NK-92 treated with Interleukin-12 subunit alpha and Interleukin-12 subunit beta, amount 100 ng/mL, for 24 hours (cell line): ENCODE measurements at regions not wholly inside any gene's neighbourhood (a gene's known extent, or its start where the extent isn't known, plus 50 kb on each side); places are given as distances from the start of the nearest gene placed in this dataset.

Experiments
- DNase-seq: peaks from one replicate; lab custom pipeline; 2025; lab: John Stamatoyannopoulos, UW

- DNase-seq, result no peak
These were observed 532.2 kb downstream of the MID1IP1 start for GRCh38 chrX:39333451-39333850.

DNA sequence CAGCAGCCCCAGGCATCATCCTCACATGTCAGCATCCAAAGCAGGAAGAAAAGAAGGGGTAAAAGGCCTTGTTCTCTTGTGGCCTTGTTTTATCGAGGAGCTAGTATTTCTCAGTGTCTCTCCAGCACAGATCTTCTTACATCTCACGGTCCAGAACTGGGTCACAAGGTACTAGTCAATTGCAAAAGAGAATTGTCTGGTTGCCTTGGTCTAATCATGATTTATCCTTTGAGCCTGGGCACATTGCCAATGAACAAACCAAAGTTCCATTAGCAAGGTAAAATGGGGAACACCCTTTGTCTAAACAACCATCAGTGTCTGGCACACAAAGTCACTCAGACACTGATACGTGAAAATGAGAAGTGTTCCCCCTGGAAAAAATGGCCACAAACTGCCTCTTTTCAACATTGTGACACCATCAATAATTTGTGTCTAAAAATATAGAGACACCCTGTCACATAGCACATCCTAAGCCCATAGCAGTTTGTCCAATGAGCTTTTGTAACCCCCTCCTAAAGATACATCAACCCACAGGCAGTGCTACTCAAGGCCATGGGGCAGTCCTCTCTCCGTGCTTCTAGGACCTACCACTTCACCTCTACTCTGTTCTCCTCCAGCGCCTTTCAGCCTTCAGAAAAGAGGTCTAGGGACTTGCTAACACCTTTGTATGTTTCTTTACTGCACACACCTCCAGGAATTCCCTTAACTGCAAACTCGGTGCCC is 534.4 kb downstream of the MID1IP1 start:
- DNase-seq, result no peak

- DNase-seq, result no peak
These were observed 535.5 kb downstream of the MID1IP1 start for GRCh38 chrX:39336671-39337311.

DNA sequence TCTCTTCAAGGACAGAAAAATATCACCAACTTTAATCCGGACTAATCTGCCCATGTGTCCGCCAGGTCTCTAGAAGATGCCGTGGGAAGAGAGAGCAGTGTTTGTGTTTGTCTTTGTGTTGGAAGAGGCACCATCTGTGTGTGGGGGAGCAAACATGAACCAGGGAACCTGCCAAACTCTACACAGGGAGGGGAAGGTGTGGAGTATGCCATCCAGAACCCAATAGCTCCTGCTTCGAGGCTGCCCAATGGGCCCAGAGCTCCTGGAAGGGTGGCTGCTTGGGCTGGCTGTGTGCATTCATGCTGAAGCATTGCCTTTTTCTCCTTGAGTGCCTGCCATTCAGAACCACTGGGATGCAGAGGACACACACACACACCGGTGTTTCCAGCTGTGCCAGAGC is 536.2 kb downstream of the MID1IP1 start:
- no peak for DNase-seq

- DNase-seq, result no peak
These were observed 537.3 kb downstream of the MID1IP1 start for GRCh38 chrX:39338583-39338982.

GRCh38 chrX:39356119-39356807 is 555.0 kb downstream of the MID1IP1 start:
- no peak for DNase-seq

- DNase-seq, result no peak
These were observed 558.8 kb downstream of the MID1IP1 start for GRCh38 chrX:39360101-39360500.

DNA sequence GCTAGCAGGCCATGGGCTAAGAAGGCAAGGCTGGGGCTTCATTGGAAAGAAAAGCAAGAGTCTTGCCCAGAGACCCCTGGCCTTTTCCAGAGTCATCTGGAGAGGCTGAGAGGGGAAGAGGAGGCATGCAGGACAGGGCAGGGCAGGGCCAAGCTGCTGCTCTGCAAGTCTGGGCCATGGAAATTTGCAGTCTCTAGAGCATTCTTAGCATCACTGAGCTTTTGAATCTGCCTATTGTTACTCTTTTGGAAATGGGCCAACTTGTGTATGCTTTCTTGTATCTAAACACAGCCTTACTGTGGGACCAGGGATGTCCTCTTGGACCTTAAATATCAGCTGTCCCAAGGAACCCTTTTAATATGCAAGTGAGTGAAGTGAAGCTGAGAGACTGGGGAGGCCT is 560.5 kb downstream of the MID1IP1 start:
- DNase-seq, result no peak

DNA sequence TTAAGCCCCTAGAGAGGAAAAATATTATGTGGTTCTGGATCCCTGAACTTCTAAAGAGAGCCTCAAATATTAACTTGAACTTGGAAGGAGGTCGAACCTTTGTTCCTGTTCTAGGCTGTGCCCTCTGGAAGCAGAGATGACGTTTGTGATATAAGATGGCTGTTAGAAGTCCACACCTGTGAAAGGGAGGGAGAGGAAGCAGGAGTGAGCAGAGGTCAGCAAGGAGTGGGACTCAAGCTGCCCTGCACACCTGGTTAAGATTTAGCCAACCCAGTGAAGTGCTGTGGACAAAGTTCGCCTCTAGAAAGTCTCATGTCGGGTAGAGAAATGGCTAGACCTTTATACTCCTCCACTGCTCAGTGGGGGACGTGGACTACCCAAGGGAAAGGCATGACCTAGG is 566.2 kb downstream of the MID1IP1 start:
- no peak for DNase-seq

- DNase-seq, result no peak
These were observed 570.9 kb downstream of the MID1IP1 start for GRCh38 chrX:39372115-39372514.

DNA sequence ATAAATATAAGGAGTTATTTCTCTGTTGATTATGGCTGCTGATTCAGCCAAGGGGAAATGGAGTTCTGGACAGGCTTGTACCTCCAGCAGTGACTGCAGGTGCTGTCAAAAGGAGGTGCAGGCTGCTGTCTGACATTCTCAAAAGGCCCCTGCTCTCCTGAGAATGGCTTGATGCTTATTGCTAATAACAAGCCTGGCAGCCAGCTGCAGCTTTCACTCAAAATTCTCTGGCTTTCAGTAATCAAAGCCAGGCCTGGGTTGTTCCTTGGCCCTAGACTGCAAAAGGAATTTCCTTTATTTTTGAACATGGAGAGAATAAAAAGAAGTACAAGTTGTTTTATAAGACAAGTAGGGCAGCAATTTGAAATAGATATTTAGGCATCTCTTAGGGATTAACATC is 575.9 kb downstream of the MID1IP1 start:
- DNase-seq, result no peak

- DNase-seq, result no peak
These were observed 576.5 kb downstream of the MID1IP1 start for GRCh38 chrX:39377773-39378172.

- DNase-seq, result no peak
These were observed 580.2 kb downstream of the MID1IP1 start for GRCh38 chrX:39381422-39381821.

DNA sequence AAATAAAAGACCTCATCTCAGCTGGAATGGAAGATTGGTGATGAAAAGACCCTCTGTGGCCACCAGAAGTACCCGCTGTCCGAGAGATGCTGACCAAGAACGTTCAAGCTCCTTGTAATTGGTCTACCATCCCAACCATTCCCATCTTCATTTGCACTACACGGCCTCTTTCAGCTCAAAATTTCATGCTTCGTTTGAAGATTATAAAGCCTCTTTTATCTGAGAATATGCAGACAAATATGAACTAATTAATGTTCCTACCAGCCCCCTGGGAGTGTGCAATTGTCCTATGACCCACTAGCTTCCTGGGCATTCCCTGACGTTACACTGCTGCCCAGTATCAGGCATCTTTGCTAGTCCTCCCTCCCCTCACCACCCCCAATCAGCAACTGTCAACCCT is 583.7 kb downstream of the MID1IP1 start:
- no peak for DNase-seq

- no peak for DNase-seq
These were observed 587.5 kb downstream of the MID1IP1 start for GRCh38 chrX:39388730-39389129.

DNA sequence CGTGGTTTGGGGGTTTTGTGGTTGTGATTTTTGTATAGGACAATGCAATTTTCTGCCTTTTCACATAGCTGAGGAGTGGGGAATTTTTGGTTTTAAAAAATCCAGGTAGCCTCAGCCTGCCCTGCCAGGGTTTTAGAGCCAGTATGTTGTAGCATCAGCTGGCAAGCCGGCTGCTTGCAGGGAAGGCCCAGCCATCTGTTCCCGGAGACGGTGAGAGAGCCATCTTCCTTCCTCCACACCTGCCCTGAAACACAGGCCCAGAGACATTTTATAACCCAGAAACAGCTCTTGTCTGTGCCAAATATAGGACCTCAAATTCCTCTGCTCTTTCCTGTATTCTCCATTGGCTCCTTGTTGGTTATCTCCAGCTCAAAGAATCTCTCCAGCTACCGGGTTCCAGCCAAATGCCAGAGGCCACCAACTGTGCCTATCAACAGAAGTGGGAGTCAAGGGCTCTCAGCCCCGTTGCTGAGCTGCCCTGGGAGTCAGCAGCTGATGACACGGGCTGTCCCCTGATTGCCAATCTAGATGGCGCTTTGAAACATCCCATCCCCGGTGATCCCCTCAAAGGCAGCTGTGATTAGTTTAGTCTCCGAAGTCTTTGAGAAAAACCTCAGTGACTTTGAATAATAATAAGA is 595.2 kb downstream of the MID1IP1 start:
- DNase-seq, result no peak

GRCh38 chrX:39397561-39398199 is 596.4 kb downstream of the MID1IP1 start:
- no peak for DNase-seq

DNA sequence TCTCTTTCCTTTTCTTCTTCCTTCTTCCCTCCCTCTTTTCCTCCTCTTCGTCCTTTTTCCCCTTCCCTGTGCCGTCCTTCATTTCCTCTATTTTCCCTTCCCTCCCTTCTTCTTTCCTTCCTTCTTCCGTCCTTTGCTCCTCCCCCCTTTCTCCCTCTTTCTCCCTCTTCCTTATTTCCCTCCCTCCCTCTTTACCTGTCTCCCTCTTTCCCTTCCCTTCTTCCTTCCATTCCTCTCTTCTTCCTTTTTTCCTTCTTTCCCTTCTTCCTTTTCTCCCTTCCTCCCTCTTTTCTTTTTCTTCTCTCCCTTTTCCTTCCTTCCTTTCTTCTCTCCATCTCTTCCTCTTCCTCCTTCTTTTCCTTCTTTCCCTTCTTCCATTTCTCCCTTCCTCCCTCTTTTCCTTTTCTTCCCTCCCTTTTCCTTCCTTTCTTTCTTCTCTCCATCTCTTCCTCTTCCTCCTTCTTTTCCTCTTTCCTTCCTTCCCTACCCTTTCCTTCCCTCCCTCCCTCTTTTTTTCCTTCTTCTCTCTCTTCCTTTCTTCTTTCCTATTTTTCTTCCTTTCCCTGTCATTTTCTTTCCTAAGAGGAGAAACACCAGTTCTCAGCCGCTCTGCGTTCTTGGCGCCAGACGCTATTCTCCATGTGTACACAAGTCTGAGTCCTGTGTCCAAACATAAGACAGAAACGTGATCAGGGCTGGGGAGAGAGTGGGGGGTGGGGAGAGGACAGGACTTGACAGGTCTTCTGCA is 597.1 kb downstream of the MID1IP1 start:
- no peak for DNase-seq

DNA sequence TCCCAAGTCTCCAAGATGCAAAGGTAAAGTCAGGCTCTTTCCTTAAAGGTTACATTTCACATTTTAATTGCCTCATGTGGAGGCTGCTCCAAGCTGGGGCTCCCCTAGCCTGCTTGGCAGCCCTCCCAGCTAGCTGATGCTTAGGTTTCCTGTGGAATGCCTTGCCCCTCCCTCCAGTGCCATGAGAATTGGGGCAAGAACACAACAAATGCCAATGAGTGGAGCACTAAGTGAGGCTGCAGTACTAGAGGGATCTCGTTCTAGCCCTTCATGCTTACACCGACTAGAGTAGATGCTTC is 597.7 kb downstream of the MID1IP1 start:
- DNase-seq, result no peak

- DNase-seq, result no peak
These were observed 598.1 kb downstream of the MID1IP1 start for GRCh38 chrX:39399387-39399786.

DNA sequence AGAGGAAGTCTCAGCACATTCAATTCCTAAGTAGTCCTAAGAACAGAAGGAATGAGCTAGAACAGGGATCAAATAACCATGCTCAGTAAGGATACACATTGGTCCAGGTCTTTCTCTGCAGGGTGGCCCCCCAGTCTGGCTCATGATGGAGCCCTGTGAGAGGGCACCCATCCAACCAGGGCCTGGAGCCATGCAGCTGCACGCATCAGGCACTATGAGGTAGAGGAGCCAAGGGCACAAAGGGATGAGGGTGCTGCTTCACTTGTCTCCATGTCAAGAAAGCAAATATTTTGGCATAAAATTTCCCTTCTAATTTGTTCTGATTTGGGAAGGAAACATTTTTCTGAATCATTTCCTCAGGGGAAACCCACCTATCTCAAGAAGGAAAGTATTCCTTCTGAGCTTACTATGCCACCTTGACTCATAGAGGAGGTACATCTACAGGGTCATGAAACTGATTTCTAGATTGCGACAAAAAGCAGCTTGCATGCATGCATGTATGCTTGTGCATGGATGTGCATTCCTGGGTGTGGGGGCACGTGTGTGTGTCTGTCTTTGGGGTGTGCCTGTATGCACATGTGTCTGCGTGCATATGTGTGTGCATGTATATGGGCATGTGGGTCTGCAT is 600.3 kb downstream of the MID1IP1 start:
- DNase-seq, result no peak
